CMK (cell line): ENCODE measurements at regions not wholly inside any gene's neighbourhood (a gene's known extent, or its start where the extent isn't known, plus 50 kb on each side); places are given as distances from the start of the nearest gene placed in this dataset.
"Not testable (repeated sequence)": the region's sequence is repeated elsewhere in the genome, so short reads cannot be mapped to it uniquely, and the experiment has no call there.

Source experiments
- DNase-seq: peaks from one replicate; pipeline ENCODE4 v3.0.0-alpha.2; 2010; ENCODE audit warnings: low read depth

DNA sequence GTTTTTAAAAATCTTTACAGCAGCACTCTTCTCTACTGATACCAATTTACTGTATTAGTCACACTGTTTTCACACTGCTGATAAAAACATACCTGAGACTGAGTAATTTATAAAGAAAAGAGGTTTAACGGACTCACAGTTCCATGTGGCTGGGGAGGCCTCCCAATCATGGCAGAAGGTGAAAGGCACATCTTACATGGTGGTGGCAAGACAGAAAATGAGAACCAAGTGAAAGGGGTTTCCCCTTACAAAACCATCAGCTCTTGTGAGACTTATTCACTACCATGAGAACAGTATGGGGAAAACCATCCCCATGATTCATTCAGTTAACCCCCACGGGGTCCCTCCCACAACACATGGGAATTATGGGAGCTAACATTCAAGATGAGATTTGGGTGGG, 481.9 kb upstream of the TLE4 start:
- not testable (repeated sequence) for DNase-seq

DNA sequence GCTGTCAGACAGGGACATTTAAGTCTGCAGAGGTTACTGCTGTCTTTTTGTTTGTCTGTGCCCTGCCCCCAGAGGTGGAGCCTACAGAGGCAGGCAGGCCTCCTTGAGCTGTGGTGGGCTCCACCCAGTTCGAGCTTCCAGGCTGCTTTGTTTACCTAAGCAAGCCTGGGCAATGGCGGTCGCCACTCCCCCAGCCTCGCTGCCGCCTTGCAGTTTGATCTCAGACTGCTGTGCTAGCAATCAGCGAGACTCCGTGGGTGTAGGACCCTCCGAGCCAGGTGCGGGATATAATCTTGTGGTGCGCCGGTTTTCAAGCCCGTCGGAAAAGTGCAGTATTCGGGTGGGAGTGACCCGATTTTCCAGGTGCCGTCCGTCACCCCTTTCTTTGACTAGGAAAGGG, 468.5 kb upstream of the TLE4 start:
- not testable (repeated sequence) for DNase-seq

DNA sequence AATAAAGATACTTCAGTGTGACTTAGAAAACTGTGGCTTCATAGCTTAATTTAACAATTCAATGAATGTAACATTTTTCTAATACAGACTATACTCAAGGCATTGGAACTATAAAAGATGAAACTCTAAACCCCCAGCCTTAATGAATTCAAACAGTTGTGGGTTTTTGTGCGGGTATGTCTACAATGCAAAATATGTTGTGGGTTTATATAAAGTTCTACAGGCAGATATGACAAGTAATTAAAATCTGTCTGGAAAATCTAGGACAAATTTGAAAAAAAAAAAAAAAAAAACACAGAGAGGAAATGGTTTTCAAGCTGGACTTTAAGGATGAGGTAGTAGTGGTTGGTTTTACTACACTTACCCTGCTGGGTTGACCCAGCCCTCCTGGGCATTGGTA, 467.5 kb upstream of the TLE4 start:
- no peak for DNase-seq

DNA sequence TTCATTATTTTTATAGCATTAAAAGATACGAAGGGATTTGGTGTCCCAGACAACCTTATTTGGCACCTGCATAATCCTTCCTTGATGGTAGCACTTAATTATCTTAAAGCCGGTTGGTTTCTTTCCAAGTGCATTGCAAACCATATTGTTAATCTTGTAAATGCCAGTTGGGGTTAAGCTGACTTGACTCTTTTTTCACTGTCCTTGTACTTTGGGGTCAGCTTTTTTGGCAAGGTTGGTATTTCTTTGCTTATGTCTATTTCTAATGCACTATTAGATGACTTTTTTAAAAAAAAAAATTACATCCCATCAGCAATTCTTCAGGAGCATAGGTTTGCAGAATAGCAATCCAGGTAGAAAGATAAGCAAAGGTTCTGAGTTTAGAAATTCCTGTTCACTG, 466.8 kb upstream of the TLE4 start:
- no peak for DNase-seq

DNA sequence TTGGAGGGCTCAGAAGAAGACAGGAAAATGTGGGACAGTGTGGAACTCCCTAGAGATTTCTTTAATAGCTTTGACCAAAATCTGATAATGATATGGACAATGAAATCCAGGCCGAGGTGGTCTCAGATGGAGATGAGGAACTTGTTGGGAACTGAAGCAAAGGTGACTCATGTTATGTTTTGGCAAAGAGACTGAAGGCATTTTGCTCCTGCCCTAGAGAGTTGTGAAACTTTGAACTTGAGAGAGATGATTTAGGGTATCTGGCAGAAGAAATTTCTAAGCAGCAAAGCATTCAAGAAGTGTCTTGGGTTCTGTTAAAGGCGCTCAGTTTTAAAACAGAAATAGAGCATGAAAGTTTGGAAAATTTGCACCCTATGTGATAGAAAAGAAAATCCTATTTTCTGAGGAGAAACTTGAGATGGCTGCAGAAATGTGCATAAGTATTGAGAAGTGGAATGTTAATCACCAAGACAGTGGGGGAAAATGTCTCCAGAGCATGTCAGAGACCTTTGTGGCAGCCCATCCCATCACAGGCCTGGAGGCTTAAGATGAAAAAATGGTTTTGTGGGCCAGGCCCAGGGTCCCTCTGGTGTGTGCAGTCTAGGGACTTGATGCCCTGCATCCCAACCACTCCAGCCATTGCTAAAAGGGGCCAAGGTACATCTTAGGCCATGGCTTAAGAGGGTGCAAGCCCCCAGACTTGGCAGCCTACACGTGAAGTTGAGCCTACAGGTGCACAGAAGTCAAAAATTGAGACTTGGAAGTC, 463.7 kb upstream of the TLE4 start:
- DNase-seq: no peak

DNA sequence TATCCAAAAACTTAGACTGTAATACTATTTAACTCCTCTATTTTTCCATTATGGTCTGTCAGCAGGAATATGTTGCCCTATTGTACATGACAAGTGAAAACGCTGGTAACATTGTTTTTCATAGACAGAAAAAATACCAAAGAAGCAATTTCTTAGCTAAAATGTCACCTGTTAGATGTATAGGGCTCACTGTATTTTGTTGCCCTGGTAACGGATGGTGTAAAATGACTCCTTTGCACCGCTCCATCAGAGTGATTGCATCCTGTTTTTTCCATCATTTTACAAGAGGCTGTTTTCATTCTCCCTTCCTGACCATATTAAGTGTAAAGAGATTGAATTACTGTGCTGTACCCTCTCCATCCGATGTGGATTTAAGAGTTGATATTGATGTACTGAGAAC, 460.1 kb upstream of the TLE4 start:
- no peak for DNase-seq

DNA sequence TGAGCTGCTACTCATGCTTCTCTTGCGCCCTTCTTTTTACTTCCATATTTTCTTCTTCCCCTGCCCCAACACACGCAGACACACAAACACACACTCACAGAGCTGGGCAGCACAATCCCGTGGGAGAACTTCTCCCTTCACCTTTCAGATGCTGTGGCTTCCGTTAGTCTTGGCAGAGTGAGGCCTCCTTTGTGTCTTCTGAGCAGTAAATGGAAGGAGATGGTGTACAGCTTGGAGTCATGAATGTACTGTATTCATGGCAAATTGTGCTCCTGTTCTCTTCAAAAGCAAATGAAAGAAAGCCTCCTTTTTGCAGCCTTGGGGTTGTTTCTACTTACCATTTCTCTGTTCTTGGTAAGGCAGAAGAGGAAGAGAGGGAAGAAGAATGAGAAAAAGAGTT, 456.6 kb upstream of the TLE4 start:
- no peak for DNase-seq

DNA sequence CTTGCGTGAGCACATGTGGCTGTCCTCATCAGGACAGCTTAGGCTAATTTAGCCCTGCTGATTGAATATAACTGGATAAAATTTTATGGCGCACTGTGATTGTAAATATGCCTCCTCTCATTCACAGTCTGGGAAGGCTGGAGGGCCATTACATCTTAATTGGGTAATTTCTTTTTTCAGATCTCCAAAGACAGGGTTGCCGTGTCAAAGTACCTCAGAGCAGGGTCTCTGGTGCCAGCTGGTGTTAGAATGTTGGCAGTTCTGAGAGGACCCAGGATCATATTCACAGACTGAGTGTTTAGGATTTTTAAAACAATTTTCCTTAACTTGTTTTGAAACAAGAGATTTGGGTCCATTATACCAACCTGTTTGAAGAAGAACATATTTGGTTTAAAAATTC, 455.7 kb upstream of the TLE4 start:
- DNase-seq: no peak

DNA sequence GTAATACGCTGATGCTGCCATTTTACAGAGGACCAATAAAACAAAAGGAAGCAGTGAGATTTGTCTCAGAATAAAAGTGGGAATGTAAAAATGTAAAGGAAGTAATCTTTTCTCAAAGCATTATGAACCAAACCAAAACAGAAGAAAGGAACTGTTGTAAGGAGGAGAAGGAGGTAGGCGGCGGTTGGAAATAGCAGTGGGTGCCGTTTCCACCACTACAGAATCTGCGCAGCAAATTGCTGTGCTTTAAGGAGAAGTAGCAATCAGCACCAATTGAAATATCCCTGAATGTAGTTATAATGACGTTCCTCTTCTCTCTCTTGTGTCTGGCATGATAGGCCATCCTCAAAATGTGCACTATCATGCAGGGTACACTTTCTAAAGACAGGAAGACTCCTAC, 455.1 kb upstream of the TLE4 start:
- no peak for DNase-seq

DNA sequence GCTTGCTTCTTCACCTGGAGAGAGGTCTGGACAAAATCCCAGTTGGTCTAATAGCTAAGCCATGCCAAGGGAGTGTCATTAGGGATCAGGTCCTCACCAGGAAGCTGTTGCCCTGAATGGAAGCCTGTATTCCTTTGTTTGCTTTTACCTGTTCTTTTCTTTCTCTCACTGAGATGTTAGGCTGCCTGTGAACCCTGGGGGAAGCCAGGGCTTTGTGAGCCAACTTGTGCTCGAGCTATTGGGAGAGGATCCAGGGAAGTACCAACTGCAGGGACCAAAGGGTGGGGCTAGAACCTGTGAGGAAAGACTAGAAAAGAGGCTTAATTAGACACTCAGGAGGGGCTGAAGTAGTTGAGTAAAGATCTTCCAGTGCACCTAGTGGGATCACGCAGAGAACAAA, 451.2 kb upstream of the TLE4 start:
- DNase-seq: no peak

DNA sequence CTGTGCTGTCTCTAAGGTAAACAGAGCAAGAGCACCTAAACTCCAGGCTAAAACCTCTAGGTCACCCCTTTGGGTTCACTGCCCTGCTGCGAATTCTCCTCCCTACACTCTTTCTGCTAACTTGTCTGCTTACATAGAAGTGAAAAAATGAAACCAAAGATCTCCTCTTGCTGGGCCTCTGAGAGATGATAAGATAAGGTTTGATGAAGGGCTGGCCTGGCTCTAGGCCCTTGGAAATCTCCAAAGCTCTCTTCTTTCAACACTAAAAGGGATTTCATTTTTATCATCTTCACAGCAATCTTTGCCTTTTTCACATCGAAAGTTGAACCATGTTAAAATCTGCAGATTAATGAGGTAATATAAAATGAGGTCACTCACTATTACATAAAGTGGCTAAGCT, 450.8 kb upstream of the TLE4 start:
- no peak for DNase-seq

DNA sequence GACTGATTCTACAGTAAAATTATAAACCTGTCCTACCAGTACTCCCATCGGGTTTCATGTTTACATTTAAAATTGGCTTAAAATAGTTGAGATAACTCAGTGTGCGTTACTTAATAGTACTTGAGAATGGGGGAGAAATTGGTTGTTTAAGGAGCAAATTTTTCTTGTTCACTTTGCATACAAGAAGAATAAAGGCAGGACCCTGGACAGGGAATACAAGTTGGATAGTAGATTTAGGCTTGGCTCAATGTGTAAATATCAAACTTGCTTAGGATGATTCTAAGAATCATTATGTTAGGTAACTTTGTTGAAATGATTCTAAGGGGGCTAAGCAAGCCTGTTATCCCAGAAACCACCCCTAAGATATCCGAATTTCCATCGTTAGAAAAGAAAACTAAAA, 448.4 kb upstream of the TLE4 start:
- DNase-seq: no peak

DNA sequence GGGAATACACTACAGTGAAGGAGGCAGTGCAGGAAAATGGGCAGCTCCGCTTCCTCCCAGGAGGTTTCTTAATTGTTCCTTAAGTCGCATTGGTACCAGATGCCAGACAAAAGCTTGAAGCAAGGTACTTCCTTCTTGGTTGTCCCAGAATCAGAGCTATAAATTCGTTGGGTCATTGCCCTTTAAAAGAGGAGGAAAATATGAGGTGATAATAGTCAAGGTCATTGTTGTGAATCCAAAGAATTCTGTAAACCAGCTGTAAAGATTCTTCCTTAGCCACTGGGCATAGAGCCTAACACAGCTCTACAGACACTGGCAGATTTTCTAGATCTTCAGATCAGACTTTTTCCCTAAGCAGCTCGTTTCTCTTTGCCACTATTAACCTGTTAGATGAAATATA, 444.1 kb upstream of the TLE4 start:
- DNase-seq: no peak

DNA sequence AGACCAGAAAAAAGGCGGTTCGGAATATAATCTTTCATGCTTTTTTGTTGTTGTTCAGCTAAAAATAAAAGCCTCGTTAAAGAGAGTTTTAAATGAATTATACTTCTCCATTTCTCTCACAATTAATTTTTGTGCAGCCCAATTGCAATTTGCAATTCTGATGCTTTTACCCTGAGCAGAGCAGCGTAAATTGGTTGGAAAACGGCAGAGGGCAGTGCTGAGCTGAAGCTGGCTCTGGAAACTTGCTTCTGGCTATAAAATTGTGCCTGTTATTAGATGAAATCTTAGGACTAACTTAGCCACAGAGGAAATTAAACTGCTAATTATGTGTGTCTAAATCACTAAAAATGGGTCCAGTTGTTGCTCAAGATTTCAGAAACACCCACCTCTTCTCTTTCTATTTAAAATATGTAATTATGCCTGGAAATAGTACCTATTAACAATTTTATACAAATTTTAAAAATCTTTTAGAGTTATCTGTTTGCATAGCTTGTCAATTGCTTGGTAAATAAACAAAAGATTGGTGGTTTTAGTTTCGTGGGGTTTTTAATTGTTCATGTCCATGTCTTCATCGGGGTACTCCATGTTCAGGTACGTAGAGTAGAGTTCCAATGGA, 441.8 kb upstream of the TLE4 start:
- DNase-seq: no peak

DNA sequence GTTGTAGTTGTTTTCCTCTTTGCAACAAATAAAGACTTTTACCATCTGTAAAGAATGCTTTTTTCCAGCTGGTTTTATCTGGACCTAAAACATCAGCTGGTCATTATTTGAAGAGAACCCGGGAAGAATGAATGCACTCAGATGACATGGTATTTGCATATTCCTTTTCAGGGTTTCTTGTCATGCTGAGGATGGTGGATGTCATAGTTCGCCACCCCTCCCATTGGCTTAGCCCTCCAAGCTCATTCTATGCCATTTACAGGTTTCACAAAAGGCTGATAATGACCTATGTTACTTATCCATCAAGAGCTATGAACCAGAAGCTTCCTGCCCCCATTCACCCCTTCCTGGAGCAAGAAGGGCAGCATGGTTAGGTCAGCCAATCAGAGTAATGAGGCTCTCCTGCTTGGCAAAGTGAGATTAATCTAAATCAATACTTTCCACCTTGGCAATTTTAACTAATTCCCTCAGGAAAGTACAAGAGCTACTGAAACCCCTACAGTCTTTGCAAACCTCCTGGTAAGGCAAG, 440.5 kb upstream of the TLE4 start:
- DNase-seq: no peak

DNA sequence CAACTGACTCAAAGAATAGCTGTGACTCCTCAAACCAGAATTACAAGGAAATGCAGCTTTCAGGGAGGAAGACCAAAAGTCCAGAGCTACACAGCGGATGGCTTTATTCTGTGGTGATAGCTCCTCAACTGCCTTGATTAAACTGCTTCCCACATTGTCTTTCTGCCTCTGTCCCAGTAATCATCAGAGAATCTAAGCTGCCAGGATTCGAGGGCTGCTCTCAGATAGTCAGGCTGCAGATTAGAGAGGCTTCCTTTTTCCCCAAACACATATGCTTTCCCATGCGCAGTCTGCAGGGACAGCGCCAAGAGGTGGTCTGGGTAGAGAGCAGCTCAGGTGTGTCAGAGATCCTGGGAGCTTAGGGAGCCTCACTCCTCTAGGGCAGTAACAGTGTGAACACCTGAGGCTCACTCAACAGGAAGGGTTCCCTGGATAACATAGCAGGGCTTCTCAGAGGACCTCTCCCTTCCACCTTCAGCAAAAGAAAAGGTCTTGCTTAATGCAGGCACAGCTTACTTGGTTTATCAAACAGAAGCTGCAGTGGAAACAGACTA, 439.9 kb upstream of the TLE4 start:
- DNase-seq: no peak

DNA sequence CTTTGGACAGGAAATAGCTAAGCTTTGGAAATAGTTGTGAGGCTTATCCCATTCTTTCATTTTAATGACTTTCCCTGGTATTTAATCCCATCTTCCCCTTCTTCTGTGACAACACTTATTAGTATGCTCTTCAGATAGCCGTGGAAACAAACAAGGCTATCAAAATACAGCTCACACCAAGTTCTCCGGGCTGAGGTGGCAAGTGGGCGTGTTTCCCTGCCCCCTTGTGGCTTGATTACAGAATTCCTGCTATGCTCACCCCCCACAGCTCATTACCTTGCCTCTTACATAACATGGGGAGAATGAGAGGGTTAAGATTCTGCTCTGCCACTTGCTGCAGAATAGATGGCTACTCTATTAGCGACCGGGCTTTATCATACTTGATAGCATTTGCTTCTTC, 437.1 kb upstream of the TLE4 start:
- no peak for DNase-seq

DNA sequence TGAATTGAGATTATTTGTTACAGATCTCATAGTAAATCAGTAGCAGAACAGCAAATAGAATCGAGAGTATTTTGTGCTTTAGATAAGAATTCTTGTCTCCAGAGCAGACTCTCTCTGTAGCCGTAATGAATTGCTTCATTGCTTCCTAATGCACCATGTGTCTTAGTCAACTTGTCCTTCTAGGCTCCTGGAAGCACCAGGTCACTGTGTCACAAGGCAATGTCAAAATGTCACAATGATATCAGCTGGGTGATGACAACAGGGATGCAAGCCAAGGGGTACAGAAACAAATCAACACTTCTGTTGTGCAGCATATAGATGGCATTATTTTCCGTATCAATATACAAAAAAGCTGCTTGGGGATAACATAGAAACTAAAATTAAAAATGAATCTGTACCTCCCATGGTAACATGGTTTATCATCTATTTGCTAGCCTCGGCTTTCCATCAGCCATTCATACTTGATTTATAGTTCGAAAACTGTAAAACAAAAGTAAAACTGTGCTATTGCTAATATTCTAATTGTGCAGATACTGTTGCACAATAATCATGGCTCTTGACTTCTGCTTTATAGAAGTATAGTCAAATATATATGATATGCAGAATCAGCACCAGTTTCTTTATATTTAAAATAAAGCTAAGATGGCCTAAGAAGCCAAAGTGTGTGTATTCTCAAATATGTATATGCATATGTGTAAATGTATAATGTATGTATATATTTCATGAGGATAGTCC, 435.9 kb upstream of the TLE4 start:
- DNase-seq: no peak

DNA sequence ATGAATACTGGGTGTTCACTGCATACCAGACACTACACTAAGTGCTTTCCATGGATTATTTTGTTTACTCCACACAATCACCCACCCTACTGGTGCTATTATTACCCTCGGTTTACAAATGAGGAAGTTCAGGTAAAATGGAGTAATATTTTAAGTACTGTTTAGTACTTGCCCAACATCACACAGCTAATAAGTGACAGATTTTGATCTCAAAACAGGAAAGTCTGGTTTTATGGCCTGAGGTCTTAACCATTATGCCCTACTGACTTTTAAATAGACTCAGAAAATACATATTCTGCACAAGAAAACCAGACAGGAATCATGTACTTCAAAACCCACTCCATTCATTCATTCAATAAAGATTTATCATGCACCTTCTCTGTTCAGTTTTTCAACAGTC, 431.0 kb upstream of the TLE4 start:
- DNase-seq: no peak

DNA sequence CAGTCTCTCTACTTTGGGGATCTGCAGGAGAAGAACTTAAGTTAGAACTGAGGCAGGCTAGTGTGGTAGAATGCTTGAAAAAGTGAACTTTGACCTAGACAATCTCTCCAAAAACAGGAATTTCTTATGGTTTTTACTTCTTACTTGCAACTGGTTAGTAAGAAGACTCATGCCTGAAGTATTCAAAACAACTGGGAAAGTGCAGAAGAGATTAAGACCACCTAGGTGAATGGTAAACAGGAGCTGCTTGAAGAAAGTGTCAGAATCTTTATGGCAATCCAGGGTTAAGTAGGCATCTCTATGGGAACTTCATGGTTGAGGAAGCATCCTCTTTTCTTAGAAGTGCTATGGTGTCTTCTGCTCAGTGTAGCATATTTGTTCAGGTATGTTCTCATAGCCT, 428.6 kb upstream of the TLE4 start:
- DNase-seq: no peak

DNA sequence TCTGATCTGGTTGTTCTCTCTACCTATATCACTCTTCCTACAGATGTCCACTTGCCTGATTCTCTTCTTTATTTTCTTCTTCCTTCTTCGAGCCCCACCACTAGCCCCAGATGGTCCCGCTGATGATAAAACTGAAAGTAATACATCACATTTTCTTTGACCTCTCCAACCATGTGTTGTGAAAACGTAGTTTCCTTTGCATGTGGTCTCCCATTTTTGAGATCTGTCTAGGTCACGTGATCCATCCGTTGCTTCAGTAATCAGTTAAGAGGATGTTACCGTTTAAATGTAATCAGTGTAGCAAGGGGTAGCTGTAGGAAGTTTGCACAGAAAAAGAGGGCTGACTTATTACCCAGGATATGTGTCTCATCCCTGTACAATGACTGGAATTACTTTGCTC, 426.3 kb upstream of the TLE4 start:
- no peak for DNase-seq

DNA sequence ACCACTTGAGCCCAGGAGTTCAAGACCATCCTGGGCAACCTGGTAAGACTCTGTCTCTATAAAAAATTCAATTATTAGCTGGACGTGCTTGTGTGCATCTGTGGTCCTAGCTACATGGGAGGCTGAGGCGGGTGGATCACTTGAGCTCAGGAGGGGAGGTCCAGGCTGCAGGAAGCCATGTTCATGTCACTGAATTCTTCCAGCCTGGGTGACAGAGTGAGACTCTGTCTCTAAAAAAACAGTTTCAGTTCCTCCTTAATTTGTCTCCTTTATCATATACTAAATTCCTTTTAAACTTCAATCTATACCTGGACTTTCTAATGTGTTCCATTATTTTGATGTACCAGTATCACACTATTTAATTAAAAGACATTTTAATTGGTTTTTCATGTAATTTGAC, 422.2 kb upstream of the TLE4 start:
- no peak for DNase-seq

DNA sequence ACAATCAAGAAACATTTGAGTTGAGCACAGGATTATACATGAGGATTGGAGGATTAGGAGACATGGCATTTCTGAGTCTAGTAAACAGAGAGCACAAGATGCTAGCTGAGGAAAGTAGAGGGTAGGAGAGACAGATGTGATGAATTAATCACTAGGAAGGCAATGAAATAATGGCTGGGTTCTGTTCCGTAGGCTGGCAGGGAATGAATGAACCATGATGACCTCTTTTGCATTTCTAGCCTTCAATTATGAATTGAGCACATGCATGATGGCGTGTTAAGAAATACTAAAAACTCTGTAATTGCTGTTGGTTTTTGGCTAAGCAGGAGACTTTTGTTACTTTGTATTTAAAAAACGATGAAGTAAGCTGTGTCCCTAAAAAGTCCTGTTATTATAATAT, 420.0 kb upstream of the TLE4 start:
- DNase-seq: no peak
